Osteoblast (primary cell): ENCODE measurements at regions not wholly inside any gene's neighbourhood (a gene's known extent, or its start where the extent isn't known, plus 50 kb on each side); places are given as distances from the start of the nearest gene placed in this dataset.

Experiments
- DNase-seq: peaks from one replicate; pipeline ENCODE4 v3.0.0; 2011; ENCODE audit warnings: low spot score, mixed read lengths; ENCODE audit not compliant: insufficient read length; ENCODE audit errors: missing footprints
- H2AFZ ChIP-seq: 2 replicates; pipeline ENCODE4 v1.6.0; 2011; ENCODE audit warnings: mild to moderate bottlenecking, low read length
- H3K27ac ChIP-seq: 2 replicates; pipeline ENCODE4 v1.5.1; 2011; ENCODE audit warnings: mild to moderate bottlenecking, low read depth, low read length, moderate library complexity
- H3K27me3 ChIP-seq: 2 replicates; pipeline ENCODE4 v1.6.0; 2012; ENCODE audit warnings: mild to moderate bottlenecking, control low read depth, inconsistent platforms, low read length, moderate library complexity; ENCODE audit not compliant: insufficient read depth
- H3K36me3 ChIP-seq: 2 replicates; pipeline ENCODE4 v1.5.1; 2011; ENCODE audit warnings: mild to moderate bottlenecking, low read length, control low read depth, moderate library complexity; ENCODE audit not compliant: insufficient read depth
- H3K4me1 ChIP-seq: 2 replicates; pipeline ENCODE4 v1.5.1; 2011; ENCODE audit warnings: mild to moderate bottlenecking, low read length, control low read depth, moderate library complexity; ENCODE audit not compliant: insufficient read depth
- H3K4me2 ChIP-seq: 2 replicates; pipeline ENCODE4 v1.6.0; 2011; ENCODE audit warnings: mild to moderate bottlenecking, low read length; ENCODE audit not compliant: insufficient read depth
- H3K4me3 ChIP-seq: fragments of 200-600 bp; sonication (generic); 3 replicates; pipeline ENCODE4 v1.5.1; 2012; ENCODE audit warnings: mild to moderate bottlenecking, low read length, inconsistent platforms; ENCODE audit not compliant: insufficient read depth
- H3K79me2 ChIP-seq: 2 replicates; pipeline ENCODE4 v1.6.0; 2012; ENCODE audit warnings: mild to moderate bottlenecking, low read length, control low read depth, inconsistent platforms; ENCODE audit not compliant: insufficient read depth
- H3K9me3 ChIP-seq: 2 replicates; pipeline ENCODE4 v1.5.1; 2011; ENCODE audit warnings: low read depth, low read length, control low read depth
- H4K20me1 ChIP-seq: 2 replicates; pipeline ENCODE4 v1.6.0; 2012; ENCODE audit warnings: mild to moderate bottlenecking, low read length, control low read depth; ENCODE audit not compliant: insufficient read depth
- CTCF ChIP-seq: IDR thresholded peaks from 2 replicates; pipeline ENCODE4 v1.5.1; 2011; ENCODE audit warnings: mild to moderate bottlenecking, low read depth, low read length, moderate library complexity; ENCODE audit errors: extremely low read depth

- Histone ChIP-seq H2AFZ (no peak overlapping the region), H3K9me3 (no peaks in the 10 kb centered on the region), H3K79me2 (no peaks in the 10 kb centered on the region), H3K4me1 (peaks cover 2% of the 10 kb centered on the region), H3K4me3 (no peak overlapping the region), H3K27ac (no peak overlapping the region), H3K4me2 (no peak overlapping the region), H3K36me3 (no peaks in the 10 kb centered on the region), H4K20me1 (no peaks in the 10 kb centered on the region), H3K27me3 (no peaks in the 10 kb centered on the region)
- no peak for TF ChIP-seq CTCF
- DNase-seq, result no peak
Observed at GRCh38 chr7:18364396-18364795, 131.2 kb upstream of the HDAC9 start.

- no peak overlapping the region for H3K4me3 ChIP-seq
- H3K9me3 ChIP-seq, result no peaks in the 10 kb centered on the region
- H4K20me1 ChIP-seq, result no peaks in the 10 kb centered on the region
- no peak overlapping the region for H3K27ac ChIP-seq
- no peaks in the 10 kb centered on the region for H3K27me3 ChIP-seq
- no peaks in the 10 kb centered on the region for H3K79me2 ChIP-seq
- DNase-seq, result no peak
- H3K36me3 ChIP-seq, result no peaks in the 10 kb centered on the region
- peaks cover 2% of the 10 kb centered on the region for H3K4me1 ChIP-seq
- no peak overlapping the region for H3K4me2 ChIP-seq
- no peak overlapping the region for H2AFZ ChIP-seq
- TF ChIP-seq CTCF, result no peak
Observed at GRCh38 chr7:18366394-18366793, 129.2 kb upstream of the HDAC9 start.

- H3K27ac ChIP-seq, result no peak overlapping the region
- no peaks in the 10 kb centered on the region for H3K4me1 ChIP-seq
- H4K20me1 ChIP-seq, result no peaks in the 10 kb centered on the region
- no peak for DNase-seq
- no peak for TF ChIP-seq CTCF
- H3K27me3 ChIP-seq, result no peaks in the 10 kb centered on the region
- no peaks in the 10 kb centered on the region for H3K9me3 ChIP-seq
- no peaks in the 10 kb centered on the region for H3K79me2 ChIP-seq
- no peak overlapping the region for H3K4me2 ChIP-seq
- no peaks in the 10 kb centered on the region for H3K36me3 ChIP-seq
- no peak overlapping the region for H3K4me3 ChIP-seq
- no peak overlapping the region for H2AFZ ChIP-seq
Observed at GRCh38 chr7:18369011-18369410, 126.5 kb upstream of the HDAC9 start.

GRCh38 chr7:18370633-18371032 lies 124.9 kb upstream of the HDAC9 start:
- Histone ChIP-seq H3K4me3 (no peak overlapping the region), H4K20me1 (no peaks in the 10 kb centered on the region), H2AFZ (no peak overlapping the region), H3K4me2 (no peak overlapping the region), H3K4me1 (no peaks in the 10 kb centered on the region), H3K27ac (no peak overlapping the region), H3K36me3 (no peaks in the 10 kb centered on the region), H3K79me2 (no peaks in the 10 kb centered on the region), H3K27me3 (no peaks in the 10 kb centered on the region), H3K9me3 (no peaks in the 10 kb centered on the region)
- TF ChIP-seq CTCF, result no peak
- no peak for DNase-seq
